IPS-NIHi7 (cell line): ENCODE measurements at regions not wholly inside any gene's neighbourhood (a gene's known extent, or its start where the extent isn't known, plus 50 kb on each side); places are given as distances from the start of the nearest gene placed in this dataset.

Experiments
- DNase-seq: peaks from one replicate; pipeline ENCODE4 v3.0.0; 2012; ENCODE audit warnings: mixed read lengths; ENCODE audit errors: extremely low spot score

DNA sequence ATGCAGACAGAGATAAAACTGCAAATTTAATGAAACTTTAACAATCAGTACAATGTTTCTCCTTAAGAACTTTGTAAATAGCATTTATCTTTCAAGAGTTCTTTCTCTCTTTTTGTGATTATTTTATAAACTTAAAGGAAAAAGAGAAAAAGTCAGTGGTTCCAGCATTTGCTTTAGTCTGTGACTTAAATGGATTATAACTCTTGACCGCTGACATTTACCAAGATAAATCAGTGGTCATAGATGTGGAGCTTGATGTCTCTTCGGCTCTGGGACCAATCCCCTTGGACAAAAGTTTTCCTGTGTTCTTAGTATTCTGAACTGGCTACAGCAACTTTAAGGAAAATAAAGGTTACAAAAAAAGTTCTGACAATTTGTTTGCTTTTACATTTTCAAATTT, 162.6 kb downstream of the TM9SF2 start:
- DNase-seq, result no peak

DNA sequence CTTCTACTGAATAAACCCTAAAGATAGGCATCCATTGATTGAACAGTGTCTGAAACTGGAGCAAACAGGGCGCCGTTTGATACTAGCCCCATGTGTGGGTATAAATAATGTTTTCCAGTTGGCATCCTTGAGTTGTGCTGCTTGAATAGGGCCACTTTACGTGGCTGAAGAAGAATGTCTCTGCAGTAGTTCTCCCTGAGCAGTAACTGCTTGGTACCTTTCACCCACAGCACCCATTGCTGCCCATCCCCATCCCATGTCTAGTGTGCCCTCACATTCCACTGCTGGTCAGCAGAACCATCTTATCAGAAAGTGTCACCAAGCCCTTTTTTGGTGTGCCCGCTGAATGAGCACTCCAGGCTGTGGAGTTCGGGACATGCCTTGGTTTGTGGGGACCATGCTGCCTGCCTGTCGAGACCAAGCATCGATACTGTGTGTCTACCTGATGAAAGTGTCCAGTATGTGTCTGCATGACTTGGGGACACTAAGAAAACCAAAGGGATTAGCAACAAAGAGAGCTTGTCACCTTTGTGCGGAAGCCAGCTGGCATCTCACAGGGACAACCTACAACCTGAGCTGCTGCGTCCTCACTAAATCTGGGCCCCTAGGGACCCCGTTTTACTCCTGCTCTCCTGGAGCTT, 162.0 kb downstream of the TM9SF2 start:
- no peak for DNase-seq

DNA sequence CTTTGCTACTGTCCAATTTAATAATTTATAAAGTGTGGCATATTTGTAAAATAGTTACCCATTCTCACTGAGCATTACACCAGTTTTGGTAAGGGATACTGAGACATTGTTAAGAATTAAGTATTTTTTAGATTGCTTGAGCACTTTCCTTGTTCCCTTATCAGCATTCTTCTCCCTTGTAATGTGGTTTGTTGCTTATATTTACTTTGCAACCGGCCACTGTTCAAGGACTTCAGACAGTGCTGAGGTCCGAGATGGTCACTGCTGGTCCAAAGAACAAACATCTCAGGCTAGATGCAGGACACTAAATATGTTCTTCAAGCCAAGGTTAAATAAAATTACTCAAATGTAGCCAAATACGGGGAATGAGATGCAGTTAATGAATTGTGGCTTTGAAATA, 161.4 kb downstream of the TM9SF2 start:
- DNase-seq, result no peak

DNA sequence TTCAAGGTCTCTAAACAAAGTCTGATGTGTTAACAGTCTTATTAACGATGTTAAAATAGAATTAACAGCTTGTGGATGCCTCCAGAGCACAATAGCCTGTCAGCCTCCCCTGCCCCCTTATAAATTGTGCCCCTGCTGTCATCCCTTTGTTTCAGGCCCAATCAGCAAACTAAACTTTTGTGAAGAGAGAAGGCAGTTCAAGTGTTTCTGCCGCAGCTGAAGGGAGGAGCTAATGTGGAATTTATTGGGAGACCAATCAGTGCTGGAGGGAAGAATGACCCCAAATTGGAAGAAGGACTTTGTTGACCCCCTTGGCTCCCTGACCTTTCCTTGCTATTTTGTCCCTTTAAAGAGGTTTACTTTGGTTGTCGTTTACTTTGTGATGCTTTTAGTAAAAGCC, 160.5 kb downstream of the TM9SF2 start:
- DNase-seq, result peak; percentile 56

DNA sequence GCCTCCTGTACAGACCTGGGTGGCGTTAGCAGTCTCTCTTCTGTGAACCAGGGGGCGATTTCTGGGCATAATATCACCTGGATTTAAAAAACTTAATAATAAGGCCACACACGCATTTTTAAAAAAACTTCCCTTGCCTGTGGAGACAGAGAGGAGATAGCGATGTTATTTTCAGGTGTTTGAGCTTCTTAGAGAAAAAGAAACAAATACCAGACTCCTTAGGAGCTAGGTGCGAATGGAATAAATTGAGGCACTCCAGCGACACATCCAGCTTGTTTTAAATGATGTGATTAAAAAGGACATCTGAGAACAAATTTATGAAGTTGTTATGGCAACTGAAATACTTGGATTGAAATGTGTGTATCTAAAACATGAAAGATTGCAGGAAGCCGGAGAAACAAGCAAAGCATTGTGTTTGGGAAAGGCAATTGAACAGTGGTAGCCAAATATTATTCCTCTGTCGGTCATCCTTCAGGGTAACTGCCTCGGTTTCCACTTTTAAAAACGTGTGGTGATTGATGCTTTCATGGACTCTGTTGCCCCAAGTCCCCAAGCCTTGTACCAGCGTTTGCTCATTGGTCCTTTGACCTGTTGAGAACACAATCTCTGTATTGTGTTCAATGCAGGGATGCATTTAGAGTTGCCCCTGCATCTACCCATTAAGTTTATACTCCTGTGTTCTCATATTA, 158.7 kb downstream of the TM9SF2 start:
- DNase-seq, result no peak

DNA sequence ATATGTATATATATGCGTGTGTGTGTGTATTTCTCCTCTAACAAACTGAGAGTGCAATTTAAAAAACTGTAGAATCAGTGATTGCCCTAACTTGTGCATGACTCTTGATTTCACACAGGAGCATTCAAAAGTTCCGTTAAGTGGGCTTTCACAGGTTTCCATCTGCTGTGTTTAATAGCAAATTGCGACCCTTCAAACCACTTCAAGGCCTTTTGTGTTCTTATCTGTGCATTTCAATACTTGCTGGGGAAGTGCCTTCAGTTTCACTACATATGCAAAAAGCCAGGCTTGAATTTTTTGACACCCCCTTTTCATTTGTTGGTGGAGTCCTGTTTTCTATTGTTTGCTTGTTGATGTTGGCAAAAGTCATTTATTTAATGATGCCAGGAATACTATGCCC, 158.0 kb downstream of the TM9SF2 start:
- DNase-seq, result no peak

DNA sequence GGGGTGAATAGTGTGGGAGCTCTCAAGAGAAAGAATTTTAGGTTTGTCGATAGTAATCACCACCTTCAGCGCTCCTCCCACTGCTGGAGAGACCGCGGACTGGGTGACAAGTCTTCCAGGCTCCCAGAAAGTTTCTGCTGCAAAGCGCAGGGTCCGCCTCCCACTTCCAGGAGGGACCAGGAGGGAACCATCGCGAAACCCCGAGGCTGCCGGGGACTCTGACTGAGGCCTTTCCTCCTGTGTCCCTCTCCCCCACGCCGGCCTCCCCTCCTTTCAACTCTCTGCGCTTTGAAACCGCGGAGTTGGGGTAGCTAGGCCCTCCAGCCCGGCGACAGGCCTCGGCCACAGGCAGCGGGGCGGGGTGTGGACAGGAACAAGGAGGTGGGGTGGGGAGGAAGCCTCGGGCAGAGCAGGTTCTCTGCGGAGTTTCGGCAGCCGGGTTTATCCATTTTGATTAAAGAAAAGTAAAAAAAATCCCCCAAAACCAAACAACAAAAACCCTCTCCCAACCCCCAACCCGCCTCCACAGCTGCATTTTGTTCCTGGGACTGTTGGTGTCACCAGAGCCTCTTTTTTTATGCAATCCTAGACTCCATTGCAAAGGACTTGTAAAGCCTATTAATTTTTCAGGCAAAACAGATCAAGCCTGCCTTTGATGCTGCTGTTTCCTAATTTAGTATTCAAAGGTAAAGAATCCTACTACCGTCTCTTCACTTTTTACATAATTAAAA, 157.2 kb downstream of the TM9SF2 start:
- peak; percentile 41 for DNase-seq

DNA sequence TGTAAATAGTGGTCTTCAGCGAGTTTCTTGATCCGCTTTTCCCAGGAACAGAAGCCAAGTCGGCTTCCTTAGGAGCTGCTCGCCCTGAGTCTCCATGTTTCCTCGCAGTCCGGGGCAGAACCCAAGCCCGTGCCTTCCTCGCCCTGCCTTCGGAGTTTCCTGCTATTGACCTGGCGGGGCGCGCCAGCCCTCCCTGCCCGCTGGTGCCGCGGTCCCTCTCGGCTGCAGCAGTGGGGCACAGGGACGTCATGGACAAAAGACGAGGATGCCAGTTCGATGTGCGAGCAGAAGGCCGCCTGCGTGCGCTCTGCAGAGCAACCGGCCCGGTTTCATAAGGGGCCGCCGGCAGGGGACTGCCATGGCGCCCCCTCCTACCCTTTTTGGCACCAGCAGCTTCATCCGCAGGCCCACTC, 156.6 kb downstream of the TM9SF2 start:
- DNase-seq, result no peak

DNA sequence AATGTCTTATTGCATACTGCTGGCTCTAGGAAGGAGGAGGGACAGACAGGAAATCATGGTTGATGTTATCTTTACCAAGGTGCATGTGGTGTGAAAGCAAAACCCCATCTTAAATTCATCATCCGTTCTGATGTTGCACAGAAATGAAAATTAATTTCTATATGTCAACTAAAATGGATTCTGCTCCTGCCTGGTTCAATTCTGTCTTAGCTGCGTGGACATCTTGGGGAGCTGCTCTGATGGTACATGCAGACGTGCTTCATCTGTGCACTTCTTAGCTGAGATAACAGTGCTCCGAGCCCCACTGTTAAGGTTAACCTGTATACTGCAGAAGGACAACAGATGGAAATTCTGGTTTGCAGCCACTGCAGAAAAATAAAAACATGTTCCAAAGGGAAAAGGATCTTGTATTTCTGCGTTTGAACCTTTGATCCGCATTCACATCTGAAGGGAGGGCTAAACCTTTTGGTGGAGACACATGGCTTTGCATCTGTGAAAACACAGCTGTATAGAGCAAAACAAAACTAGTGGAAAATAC, 155.6 kb downstream of the TM9SF2 start:
- no peak for DNase-seq

DNA sequence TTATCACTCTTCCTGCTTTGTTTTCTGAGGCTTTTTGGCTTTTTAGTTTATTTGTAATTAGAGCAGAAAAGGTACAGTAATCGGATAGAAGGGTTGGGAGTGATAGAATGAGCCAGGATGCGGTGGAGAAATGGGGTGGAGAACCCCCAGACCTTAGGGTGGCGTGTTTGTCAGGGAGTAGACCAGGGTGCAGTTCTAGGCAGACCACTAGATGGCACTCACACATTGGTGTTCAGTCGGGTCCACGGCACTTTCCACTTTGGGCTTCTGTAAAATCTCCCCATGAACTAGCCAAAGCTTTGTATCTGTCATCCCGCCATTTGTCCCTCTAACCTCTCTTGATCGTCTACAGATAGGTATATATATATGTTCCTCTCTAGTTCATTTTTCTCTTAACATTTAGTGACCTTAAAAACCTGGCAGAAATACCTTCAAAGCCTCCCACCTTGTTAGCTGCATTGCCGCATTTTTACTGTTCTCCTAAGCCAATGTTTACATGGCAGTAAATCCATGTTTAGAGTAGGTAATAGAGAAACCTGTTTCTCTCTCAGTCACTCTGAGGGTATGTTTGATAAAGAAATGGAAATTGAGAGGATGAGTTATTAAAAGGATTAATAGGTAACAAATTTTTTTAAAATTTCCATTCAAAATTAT, 154.9 kb downstream of the TM9SF2 start:
- DNase-seq, result peak; percentile 84

DNA sequence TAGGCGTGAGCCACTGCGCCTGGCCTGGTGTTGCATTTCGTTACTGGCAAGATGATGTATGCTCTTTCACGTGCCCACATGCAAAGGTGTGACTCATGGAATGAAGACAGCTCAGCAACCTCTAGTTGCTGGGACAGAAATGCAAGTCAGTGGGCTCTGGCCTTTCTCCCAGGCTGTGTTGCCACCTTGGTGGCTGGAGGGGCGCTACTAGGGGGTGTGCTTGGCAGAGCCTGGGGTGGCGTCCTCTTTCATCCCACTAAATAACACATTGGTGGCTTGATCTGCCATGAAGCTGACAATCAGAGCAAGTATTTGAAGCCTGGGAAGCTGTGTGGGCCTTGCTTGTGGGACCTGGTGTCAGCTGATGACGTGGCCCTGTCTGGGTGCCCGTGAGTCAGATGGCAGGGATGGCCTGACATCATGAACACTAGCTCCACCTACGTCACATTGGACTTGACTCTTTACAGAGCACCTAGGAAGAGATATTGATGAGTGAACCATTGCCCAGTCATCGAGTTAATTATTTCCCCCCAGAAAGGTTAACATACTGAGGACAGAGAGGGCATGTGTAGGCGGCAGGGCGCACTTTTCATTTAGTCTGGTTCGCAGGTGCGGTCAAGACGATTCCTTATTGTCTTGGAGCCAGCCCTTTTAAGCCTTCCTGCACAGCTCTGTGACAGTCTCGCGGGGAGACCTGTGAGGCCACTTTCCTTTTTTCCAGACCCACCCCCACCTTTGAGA, 154.2 kb downstream of the TM9SF2 start:
- DNase-seq, result no peak

DNA sequence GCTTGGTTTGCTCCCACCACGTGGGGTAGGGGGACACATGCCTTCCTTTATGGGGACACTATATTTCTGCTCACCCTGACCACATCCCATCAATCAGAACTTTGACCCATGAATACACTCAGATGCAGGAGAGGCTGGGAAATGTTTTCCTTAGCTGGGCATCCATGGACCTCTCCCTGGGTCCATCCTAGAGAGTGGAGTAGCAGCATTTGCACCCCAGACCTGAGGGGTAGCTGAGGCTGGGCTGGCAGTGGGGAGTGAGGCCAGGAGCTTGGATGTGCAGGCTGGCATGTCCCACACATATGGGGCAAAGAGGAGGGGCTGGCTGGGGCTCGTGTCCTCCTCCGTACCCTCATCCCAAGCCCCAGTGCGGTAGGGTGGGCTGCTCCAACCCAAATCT, 152.8 kb downstream of the TM9SF2 start:
- DNase-seq, result no peak

DNA sequence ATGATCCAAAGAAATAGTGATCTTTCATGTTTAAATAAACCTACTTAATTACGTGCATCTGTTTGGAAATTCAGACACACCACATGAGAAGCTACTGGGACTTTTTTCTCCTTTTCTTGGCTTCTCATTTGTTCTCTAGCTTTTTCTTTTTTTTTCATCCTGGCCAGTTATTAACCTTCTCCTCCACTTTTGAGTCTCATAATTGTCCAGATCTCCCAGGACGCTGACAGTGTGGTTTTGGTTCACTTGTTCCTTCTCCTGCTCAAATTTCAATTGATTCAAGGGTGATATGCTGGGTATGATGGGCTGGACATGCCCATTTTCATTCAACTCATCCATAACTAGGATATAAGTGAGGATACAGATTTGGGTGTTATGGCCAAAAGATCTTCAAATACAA, 152.3 kb downstream of the TM9SF2 start:
- DNase-seq, result no peak

DNA sequence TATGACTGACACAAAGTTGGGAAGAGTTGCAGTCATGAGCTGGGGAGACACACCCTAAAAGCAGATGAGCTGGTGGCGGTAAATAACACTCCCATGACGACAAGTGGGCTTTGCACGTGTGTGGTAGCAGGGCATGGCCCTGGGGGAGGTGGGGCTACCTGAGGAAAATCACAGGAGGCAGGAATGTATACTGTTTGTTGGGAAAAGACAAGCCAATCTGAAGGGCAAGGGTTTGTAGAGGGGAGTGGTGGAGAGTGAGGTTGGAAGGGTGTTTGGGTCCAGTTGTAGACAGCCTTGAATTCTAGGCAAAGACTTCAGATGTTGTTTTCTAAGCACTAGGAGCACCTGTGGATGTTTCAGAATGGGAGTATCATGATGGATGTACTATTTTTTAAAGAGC, 151.6 kb downstream of the TM9SF2 start:
- DNase-seq, result no peak

DNA sequence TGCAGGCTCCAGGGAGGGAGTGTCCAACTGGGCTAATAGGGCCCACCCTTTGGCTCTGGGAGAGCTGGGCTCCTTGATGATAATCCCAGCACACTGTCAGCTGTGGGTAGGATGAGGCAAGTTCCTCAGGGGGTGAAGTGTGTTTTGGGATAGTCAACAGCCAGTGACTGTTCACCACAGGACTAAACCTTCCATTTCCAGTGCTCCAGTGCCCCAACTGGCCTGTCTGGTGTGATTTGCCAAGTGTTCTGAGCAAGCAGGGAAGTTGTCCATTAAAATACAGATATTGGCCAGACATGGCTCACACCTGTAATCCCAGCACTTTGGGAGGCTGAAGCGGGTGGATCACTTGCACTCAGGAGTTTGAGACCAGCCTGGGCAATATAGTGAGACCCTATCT, 150.9 kb downstream of the TM9SF2 start:
- no peak for DNase-seq

DNA sequence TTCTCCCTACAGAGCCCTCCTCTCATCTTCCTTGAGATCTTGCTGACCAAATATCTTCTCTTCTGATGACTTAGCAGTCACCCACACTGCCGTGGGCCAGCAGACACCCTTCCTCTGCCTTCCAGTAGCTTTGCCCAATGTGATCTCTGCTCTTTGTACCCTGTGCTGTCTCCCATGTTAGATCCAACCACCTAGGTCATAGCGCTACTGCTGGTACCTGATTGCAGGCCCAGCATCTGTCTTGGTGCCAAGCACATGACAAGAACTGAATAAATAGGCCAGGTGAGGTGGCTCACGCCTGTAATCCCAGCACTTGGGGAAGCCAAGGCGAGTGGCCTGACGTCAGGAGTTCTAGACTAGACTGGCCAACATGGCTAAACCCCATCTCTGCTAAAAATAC, 149.7 kb downstream of the TM9SF2 start:
- no peak for DNase-seq

DNA sequence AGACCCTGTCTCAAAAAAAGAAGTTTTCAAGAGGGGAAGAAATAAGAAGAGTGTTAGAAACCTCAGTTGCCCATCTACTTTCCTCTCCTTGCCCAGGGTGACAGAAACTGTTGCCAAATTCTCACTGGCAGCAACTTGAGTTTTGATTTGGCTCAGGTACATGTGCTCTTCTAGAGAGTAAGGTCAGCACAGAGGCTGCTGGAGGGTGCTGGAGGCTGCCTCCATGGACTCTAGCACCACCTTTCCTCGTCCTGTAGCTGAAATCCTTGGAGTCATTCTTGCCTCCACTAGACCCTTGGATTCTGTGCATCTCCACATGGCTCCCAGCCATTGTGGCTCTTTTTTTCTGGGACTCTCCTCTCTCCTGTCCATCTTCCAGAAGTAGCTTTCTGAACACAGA, 149.1 kb downstream of the TM9SF2 start:
- DNase-seq, result no peak

DNA sequence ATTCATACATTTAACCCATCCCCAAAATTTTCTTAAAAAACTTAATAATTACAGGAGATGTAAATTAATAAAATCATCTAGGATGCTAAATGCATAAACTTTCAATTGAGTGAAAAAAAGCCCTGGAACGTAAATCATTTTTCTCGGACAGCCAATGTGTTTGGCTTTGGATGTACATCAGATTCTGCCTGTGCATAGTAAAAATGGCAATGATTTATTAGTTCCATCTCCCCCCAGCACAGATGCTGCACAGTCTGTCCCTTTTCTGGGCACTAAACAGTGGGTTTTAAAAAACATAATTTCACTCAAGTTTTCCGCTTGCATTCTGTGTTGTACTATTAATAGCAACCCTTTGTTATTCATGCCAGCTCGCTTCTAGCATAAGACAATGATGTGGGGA, 147.7 kb downstream of the TM9SF2 start:
- no peak for DNase-seq

DNA sequence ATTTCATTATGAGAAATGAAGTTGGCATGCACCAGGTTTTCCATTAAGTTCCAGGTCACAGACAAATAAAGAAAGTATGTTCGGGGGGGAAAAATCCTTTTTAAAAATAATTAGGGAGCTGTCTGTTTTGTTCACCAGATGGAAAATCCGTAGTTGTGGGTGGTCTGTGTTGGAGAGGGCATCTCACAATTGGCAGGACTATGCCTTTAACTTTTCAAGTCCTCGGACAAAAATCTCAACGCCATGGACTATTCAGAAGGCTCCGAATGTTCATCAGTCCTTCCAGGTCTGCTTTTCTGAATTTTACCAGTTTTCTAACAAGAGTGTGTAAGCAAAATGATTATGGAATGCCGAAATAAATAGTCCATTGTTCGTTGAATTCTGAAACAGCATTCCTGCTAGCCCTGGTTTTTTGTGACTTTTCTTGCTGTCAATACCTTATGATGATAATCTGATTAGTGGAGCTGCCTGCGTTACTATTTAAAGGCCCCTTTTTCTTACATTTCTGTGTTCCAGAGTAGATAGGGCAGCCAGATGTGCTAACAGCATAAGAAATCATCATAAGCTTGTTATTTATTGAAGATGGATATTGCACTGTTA, 146.9 kb downstream of the TM9SF2 start:
- no peak for DNase-seq

DNA sequence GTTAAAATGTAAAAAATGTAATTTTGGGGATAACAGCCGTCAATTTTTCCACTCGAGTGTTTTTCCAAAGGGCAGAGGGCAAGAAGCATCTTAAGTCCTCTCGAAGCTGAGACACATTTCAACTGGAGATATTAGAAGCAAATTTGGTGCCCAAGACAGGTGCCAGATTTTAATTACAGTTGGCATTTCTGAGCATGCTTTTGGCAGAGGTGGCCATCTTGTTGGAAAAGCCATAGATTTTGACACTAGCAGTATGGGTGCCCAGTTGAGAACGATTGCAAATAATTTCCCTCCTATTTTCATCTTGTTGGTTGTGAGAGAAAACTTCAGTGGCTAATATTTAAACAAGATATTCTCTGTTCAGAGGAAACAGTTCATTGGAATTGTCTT, 146.3 kb downstream of the TM9SF2 start:
- no peak for DNase-seq

DNA sequence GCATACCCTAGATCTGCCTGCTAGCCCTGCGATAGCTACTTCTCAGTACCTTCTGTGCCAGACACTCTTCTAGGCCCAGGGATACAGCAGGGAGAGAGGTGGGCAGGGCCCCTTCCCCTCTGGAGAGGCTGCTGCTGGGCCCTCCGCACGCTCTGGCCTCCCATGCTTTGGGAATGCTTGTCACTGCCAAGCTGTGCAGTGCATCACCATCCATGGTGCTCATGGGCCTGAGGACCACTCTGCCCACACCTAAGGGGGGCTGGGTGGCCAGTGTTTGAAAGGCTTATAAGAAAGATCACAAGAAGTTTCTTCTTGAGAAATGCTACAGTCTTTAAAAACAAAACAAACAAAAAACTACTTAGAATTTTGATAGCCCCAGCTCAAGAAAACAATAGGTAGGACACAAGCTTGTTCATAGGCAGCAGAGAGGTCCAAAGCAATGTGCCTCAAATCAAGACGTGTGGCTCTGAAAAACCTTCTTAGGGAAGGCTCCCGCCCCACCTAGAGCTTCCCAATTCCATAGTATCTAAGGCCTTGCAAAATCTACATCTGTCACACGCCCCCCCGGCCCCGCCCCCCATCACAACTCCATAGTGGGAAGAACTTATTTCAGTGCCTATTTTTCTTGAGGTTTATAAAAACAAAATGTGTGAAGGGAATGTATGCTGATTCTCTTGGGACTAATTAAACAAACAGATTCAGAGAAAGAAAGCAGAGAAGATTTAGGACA, 145.8 kb downstream of the TM9SF2 start:
- no peak for DNase-seq
